ENCODE measurements at regions not wholly inside any gene's neighbourhood (a gene's known extent, or its start where the extent isn't known, plus 50 kb on each side); places are given as distances from the start of the nearest gene placed in this dataset.
"Not testable (repeated sequence)": the region's sequence is repeated elsewhere in the genome, so short reads cannot be mapped to it uniquely, and the experiment has no call there.

GRCh38 chr5:6273090-6273735 is 105.1 kb downstream of the MED10 start:
- no peak for DNase-seq

GRCh38 chr5:6269925-6270324 is 108.4 kb downstream of the MED10 start:
- no peak for DNase-seq

- DNase-seq = no peak
Measured at GRCh38 chr5:6266671-6267197, 111.6 kb downstream of the MED10 start.

- no peak for DNase-seq
Measured at GRCh38 chr5:6264394-6264793, 114.0 kb downstream of the MED10 start.

- no peak for DNase-seq
Measured at GRCh38 chr5:6262651-6263363, 115.5 kb downstream of the MED10 start.

GRCh38 chr5:6261668-6262067 is 116.7 kb downstream of the MED10 start:
- DNase-seq = no peak

- no peak for DNase-seq
Measured at GRCh38 chr5:6261256-6261655, 117.1 kb downstream of the MED10 start.

GRCh38 chr5:6260846-6261245 is 117.5 kb downstream of the MED10 start:
- DNase-seq = no peak

- no peak for DNase-seq
Measured at GRCh38 chr5:6256901-6257300, 121.4 kb downstream of the MED10 start.

GRCh38 chr5:6255956-6256355 is 122.4 kb downstream of the MED10 start:
- DNase-seq = no peak

- no peak for DNase-seq
Measured at GRCh38 chr5:6253846-6254245, 124.5 kb downstream of the MED10 start.

- no peak for DNase-seq
Measured at GRCh38 chr5:6253281-6253680, 125.1 kb downstream of the MED10 start.

- no peak for DNase-seq
Measured at GRCh38 chr5:6252581-6252980, 125.8 kb downstream of the MED10 start.

GRCh38 chr5:6251565-6252102 is 126.7 kb downstream of the MED10 start:
- DNase-seq = peak; percentile 44

GRCh38 chr5:6250121-6250520 is 128.2 kb downstream of the MED10 start:
- no peak for DNase-seq

- DNase-seq = no peak
Measured at GRCh38 chr5:6248132-6248531, 130.2 kb downstream of the MED10 start.

GRCh38 chr5:6246820-6247437 is 131.4 kb downstream of the MED10 start:
- no peak for DNase-seq

GRCh38 chr5:6244339-6244714 is 134.0 kb downstream of the MED10 start:
- DNase-seq = no peak

GRCh38 chr5:6243706-6244338 is 134.5 kb downstream of the MED10 start:
- DNase-seq = no peak

GRCh38 chr5:6241056-6241455 is 137.3 kb downstream of the MED10 start:
- not testable (repeated sequence) for DNase-seq

- no peak for DNase-seq
Measured at GRCh38 chr5:6236858-6237481, 141.4 kb downstream of the MED10 start.

- DNase-seq = no peak
Measured at GRCh38 chr5:6236170-6236793, 142.1 kb downstream of the MED10 start.
